GM19238 (cell line): ENCODE measurements at regions not wholly inside any gene's neighbourhood (a gene's known extent, or its start where the extent isn't known, plus 50 kb on each side); places are given as distances from the start of the nearest gene placed in this dataset.

Experiments used
- DNase-seq: peaks from one replicate; pipeline ENCODE4 v3.0.0; 2011; ENCODE audit warnings: low spot score; ENCODE audit not compliant: insufficient read length

DNA sequence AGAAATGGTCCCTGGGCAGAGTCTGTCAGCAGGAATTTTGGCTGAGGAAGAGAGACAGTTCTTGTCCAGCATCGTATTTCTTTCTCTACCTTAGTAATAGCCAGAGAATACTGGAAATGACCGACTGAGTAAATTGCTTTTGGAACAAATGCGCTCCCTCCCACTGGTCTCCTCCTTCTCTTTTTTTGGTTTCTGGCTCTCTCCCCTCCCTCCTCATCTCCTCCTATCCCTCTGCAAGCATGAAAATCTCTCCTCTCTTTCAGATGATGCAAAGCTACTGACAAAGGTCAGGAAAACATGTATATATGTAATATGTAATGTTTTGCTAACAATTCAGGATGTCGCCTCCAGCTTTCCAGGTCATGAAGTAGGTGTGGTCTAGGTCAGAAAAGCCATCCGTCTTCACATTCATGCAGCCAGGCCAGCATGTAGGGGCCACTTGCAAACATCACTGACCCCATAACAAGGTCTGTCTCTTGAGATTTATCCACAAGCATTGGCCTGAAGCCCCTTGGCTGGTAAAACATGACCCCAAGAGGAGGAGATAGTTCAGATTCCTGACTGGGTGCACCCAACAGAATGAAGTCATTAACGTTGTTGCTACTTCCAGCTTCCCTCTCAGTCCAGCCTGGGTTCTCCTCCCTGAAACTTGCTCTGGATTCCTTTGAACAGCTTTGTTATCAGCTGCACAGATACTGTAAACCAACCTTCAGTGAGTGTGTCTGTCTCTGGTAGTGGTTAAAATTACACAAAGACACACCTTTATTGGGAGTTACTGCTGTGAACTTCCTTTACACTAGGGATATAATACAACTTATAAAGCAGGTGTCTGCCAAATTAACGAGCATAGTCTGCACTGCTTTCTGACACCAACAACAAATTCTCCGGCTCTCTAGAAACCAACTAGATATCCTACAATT, 864.4 kb upstream of the KLHL29 start:
- no peak for DNase-seq

DNA sequence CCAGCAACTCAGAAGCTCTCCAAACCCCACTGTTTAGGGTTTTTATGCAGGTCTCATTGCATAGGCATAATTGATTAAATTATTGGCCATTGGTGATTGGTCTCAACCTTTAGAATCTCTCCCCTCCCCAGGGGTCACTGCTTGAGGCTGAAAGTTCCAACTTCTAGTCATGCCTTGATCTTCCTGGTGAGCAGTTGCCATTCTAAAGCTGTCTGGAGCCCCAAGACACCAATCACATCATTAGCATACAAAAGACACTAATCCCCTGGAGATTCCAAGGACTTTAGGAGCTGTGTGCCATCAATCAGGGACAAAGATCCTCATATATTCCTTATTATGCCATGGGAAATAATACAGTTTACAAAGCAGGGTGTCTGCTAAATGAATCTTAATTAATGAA, 863.4 kb upstream of the KLHL29 start:
- no peak for DNase-seq

DNA sequence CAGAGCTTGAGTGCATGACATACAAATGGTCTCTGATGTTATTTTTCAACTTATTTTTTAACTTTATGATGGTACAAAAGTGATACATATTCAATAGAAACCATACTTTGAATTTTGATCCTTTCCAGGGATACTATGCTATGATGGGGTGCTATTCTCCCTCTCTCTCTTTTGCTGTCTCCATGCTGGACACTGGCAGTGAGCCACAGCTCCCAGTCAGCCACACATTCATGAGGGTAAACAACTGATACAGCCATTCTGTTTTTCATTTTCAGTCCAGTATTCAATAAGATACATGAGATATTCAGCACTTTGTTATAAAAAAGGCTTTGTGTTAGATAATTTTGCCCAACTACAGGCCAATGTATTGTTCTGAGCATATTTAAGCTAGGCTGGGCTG, 859.3 kb upstream of the KLHL29 start:
- no peak for DNase-seq

DNA sequence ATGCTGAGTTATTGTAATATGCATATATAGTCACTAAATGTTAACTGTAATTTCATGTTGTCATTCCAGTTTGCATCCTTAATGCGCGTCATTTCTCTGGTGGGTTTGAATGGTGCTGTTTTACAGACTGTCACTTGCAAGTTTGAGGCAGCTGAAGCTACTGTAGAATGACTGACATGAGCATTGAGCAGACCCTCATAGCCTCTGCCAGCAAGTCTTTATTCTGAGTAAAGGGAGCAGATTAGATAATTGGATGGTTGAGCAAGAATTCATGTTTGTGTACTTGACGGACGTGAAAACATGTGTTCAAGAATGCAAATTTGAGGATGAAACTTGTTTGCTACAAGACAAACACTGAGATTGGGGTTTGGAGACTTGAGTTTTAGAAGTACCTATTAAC, 854.8 kb upstream of the KLHL29 start:
- no peak for DNase-seq

DNA sequence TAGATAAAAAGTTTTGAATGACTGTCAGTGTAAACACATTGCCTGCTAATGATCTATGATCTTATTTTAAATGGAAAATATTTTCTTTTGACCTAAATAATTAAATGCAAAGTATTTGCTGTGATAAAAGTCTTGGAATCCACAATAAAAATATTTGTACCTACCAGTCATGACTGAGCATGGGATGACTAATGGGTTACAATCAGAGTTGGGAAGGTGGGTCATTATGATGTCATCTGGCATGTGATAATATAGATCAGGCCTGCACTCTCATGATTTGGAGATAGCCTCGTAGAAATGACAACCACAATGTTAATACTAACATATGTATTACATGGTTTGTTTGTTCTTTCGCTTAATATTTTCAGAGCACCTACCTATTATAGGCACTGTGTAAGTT, 848.8 kb upstream of the KLHL29 start:
- no peak for DNase-seq

DNA sequence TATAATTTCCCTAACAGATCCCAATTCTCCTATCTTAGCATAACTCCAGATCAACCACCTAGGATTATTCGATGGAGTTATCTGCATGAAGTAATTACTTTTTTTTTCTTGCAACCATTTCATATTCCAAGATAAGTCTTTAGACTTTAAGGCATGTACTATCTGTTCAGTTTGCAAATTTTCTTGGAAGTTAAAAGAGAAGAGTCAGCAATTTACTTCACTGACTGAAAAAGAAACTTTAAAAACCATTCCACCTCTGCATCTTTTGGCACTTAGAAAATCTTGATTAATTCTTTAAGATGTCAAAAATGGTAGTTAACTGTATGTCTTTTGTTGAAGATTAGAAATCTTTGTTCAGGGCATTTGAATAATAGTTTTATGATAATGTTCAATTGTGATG, 830.5 kb upstream of the KLHL29 start:
- DNase-seq, result no peak

DNA sequence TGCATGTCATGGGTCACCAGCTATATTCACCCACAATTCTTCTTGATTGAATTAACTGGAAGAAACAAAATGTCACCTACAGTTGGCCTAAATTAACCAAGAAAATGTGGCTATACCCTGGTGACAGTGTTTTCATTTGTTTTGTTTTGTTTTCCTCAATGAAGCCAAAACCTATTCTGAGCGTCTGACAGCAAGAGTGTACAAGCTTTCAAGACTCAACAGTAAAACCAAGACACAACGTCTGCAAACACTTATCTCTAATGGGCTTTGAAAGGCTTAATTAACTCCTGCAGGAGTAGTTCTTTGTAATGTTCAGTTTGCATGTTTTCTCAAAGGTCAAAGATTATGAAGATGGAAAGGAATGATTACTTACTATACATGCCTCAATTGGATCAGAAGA, 827.6 kb upstream of the KLHL29 start:
- DNase-seq, result no peak

DNA sequence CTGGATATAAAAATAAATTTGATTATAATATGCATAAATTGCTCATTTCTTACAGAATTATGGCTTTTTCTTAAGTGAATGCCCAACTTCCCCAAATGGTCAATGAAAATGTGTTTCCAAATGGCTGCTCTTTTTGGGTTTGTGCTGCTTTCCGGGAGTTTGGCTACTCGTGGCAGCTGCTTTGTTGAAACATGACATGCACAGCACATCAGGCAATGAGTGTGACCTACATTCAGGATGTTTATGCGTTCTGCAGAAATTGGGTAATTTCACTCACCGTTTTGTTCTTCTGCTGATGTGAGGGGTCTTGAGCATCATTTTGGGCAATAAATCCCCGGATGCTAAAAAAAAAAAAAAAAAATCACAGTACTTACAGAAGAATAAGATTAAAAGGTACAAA, 825.0 kb upstream of the KLHL29 start:
- DNase-seq, result no peak

DNA sequence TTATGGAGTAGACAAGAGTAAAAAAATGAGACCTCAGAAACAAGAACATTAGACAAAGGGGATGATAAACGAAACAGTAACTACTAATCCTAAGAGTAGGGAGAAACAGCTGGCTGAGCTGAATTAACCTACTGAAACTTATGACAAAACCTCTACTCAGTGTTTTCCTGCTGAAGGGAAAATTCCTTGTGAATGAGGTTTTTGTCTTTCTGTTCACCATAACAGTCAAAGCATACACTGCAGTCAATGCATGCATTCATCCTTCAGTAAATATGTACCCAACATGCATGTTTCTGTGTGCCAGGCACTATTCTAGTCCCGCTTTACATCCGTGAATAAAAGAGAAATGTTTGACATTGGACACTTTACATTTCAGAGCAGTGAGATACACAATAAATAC, 805.6 kb upstream of the KLHL29 start:
- DNase-seq, result no peak

DNA sequence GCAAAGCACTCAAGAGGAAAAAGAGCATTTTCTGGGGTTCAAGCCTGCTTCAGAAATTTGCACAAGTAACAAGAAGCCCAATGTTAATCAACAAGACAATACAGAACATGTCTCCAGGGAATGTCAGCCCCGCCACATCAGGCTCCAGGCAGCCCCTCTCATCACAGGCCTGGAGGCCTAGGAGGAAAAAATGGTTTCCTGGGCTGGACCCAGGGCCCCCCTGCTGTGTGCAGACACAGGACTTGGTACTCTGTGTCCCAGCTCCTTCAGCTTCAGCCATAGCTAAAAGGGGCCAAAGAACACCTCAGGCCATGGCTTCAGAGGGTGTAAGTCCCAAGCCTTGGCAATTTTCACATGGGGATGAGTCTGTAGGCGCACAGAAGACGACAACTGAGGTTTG, 802.9 kb upstream of the KLHL29 start:
- DNase-seq, result no peak

DNA sequence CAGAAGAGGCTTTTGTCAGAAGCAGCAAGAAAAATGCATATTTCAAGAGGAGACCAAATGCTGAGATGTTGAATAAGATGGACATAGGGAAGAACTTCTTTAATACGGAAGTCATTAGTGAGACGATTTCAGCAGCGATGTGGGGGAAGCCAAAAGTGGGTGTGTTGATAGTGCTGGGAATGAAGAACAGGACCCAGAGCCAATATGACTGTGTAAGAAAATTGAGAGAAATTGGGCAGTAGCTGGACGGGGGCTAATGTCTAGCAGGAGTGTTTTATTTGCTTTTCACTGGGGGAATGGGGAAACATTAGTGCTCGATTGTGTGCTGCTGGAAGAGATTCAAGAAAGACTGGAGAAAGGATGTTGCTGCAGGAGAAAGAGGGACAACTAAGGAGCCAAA, 788.7 kb upstream of the KLHL29 start:
- DNase-seq, result no peak

DNA sequence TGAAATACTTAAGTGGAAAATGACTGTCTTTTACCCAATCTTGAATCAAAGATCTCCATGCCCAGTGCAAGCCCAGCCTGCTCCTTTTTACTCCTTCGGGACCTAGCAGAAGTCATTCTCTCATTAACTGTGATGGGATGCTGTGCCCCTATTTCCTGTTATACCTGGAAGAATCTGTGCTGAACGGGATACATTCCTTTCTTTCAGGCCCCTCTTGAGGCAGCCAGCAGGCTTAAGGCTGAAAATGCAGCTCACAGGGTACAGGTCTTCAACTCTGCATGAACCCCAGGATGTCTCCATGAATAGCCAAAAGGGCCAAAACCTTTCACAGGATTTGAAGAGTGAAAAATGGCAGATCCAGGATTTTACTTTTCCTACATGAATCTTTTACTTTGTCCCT, 784.8 kb upstream of the KLHL29 start:
- no peak for DNase-seq

DNA sequence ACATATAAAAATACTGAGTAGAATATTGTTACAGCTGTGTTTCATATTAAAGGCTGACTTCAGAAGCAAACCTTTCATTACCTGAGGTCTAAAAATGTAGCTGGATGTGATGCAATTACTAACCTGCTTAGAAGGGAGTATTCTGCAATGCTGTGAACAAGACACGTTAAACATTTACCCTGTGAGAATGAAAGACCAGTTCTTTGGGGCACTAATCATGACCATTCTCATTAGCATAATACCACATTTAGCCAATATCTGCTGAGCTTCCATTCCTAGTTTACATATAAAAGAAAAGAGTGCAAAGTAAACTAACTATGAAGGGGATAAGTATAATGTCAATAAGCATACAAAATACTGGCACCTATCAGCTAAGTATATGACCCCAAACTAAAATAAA, 784.0 kb upstream of the KLHL29 start:
- DNase-seq, result no peak

DNA sequence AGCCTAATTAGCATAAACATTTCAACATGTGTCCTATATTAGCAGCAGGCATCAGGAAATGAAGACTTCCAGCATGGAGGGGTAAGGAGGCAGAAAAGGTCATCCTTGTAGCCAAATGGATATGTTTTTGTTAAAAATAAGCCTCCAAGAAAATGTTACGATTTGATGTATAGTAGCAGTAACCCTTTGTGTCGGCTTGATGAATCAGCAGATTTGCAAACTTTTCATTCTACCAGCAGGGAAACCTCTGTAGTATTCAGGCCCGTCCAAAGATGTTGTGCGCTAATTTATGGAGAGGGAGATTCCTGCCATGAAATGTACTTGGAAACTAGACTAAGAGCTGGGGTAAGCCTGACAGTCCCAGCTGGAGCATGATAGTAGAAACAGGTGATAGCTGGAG, 780.8 kb upstream of the KLHL29 start:
- no peak for DNase-seq

DNA sequence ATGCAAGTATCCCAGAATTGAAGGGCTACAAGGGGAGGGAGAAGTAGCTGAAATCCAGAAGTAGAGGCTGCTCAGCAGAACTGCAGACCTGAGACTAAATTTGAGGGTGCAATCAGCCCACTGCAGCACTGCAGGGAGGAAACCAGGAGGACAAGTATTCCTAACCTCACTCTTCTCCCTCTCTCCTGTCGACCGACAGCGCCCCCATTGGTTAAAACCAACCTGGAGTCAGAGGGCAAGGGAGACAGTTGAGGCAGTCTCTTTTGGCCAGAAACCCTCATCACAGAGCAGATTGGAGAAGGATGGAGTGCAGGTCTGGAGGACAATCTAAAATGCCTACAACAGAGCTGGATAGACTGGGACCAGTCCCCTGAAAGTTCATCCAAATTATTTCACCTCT, 768.9 kb upstream of the KLHL29 start:
- DNase-seq, result no peak

DNA sequence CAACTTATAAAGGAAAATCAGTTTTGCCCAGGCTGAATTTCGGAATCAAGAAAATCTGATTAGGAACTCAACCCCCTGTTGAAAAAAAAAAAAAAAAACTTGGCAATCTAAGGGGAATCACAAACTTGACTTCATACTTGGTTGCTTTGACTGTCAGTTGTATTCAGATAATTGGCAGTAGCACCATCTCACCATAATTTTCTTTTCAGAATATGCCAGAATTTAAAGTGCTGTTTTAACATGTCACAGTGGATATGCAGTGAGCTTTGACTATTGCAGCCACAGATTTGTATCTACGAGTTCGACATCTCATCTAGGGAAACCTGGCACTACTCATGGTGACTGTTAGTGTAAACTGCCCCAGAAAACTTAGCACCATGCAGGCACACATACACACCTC, 761.4 kb upstream of the KLHL29 start:
- DNase-seq, result no peak

DNA sequence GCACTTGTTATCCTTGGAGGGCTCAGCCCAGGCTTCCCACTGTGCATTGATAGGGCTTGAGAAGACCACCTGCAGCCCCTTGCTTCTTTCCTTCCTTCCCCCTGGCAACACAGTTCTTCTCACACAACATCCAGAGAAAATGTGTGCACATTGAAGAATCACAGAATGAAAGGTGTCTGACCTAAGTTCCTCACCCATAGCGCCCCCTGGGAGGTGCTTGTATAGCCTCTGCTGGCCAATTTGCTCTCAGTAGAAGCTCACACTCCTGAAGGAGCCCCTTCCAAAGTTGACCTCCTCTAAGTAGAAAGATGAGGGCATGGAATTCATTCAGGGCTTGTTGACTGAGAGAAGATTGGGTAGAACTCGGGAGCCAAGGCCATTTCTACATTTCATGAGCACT, 758.4 kb upstream of the KLHL29 start:
- DNase-seq, result no peak

DNA sequence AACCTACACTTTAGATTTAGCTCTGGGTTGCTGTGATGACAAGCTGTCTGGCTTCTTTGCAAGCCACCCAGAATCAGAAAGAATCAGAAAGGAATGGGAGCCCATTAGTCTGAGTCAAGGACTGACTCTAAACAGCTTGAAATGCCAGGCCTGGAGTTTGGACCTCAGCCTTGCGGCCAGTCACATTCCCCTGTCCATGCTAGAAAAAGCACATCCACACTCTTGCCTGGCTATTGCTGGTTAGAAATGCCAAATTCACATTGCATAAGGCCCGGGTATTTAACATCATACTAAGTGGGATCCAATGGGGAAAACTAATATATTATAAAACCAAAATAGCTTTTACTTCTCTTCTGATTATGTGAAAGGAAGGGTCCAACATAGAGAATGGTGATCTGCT, 756.8 kb upstream of the KLHL29 start:
- no peak for DNase-seq

DNA sequence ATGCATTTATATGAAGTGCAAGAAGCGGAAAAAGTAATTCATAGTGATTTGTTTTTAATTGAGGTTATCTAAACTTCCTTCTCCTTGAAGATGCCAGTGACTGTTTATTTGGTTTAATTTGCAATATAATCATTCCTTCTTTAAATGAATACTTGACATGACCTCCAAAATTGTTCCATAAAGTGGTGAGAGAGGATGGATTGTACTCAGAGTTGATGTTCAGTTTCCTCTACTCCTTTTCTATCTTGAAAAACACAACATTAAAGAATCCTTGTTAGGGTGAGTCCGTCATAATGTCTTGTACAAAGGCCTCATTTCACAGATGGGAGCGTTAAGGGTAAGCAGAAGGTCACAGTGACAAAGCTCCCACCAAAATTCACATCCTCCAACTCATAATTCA, 756.1 kb upstream of the KLHL29 start:
- no peak for DNase-seq

DNA sequence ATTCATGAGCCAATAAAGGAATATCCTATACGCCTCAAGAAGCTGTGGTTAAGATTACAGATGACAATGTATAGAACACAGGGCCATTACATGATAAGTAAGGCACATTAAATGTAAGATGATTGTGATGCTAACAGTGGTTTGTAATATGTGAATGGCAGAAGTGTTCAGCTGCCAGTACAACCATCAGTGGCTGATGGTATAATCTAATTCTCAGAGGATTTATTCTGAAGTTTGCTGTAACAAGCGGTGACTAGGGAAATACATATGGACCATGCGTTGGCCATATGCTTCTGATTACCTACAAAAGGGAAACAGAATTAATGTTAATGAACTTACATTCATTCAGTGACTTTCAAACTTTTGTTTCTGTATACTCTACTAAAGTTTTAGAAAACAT, 750.8 kb upstream of the KLHL29 start:
- DNase-seq, result no peak

DNA sequence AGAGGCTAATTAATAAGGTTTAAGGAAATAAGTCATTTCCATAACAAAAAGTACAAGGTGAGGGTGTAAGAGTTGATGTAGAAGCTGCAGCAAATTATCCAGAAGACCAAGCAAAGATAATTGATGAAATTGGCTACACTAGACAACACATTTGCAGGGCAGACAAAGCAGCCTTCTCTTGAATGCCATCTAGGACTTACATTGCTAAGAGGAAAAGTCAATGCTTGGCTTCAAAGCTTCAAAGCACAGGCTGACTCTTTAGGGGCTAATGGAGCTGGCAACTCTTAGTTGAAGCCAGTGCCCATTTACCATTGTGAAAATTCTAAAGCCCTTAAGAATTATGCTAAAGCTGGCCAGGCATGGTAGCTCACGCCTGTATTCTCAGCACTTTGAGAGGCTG, 728.6 kb upstream of the KLHL29 start:
- DNase-seq, result no peak

DNA sequence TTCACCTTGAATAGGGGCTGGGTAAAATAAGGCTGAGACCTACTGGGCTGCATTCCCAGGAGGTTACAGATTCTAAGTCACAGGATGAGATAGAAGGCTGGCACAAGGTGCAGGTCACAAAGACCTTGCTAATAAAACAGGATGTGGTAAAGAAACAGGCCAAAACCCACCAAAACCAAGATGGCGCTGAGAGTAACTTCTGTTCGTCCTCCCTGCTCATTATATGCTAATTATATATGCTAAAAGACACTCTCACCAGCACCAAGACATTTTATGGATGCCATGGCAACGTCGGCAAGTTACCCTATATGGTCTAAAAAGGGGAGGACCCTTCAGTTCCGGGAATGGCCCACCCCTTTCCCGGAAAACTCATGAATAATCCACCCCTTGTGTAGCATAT, 711.5 kb upstream of the KLHL29 start:
- DNase-seq, result no peak

DNA sequence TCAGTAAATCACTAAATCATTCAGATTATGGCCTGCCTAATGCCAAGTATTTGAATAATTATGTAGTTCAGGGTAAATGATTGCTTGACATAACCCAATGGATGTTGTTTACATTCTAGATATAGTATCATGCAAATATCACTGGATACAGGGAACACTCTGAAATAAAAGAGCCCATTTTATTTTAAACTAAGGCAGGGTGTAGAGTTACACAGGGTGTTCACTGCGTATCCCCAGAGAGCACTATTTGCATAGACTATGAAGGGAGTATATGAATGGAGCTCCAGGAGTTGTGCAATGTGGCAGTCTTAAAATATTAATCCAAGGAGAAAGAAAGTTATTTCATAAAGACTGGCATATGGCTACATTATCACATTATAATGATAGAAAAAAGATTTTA, 701.1 kb upstream of the KLHL29 start:
- DNase-seq, result no peak

DNA sequence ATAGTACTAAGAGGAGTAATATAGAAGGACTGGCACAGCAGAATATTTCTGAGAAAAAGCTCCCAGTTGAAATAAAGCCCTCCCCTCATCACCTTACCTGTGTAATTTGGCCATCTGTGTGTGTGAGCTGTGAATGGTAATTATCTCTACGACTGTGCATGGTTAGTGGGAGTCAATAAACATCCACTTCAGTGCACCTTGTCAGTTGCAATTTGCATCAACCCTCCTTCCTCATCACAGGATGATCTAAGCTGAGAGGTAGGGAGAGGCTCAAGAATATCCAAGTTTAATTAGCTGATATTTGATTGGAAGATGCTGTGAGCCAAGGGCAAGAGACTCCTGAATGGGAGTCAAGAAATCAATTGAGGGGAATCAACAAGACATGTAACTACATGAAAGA, 694.9 kb upstream of the KLHL29 start:
- DNase-seq, result no peak
